ENCODE measurements at regions not wholly inside any gene's neighbourhood (a gene's known extent, or its start where the extent isn't known, plus 50 kb on each side); places are given as distances from the start of the nearest gene placed in this dataset.

GRCh38 chr1:21378705-21379494 lies 61.0 kb upstream of the NBPF3 start (continued):
- TF ChIP-seq CHAMP1 (IDR thresholded peaks at IDR 0.05) (no peak), TBL1XR1 (IDR thresholded peaks at IDR 0.05; ENCODE audit: low read length in 2 of 2) (no peak), NUFIP1 (IDR thresholded peaks at IDR 0.05; ENCODE audit: partially characterized antibody) (no peak), TAF7 (tag; IDR thresholded peaks at IDR 0.05) (no peak), ZNF609 (CRISPR knock-in tag; IDR thresholded peaks at IDR 0.05; ENCODE audit: borderline replicate concordance) (no peak), ZNF318 (IDR thresholded peaks at IDR 0.05; ENCODE audit: borderline replicate concordance in 1 of 2, low read depth in 1 of 2) (no peak), ZNF324 (CRISPR knock-in tag; IDR thresholded peaks at IDR 0.05) (no peak), ZNF280A (IDR thresholded peaks at IDR 0.05; ENCODE audit: low read depth, partially characterized antibody) (no peak)

All from K562 (cell line).